ENCODE measurements at regions not wholly inside any gene's neighbourhood (a gene's known extent, or its start where the extent isn't known, plus 50 kb on each side); places are given as distances from the start of the nearest gene placed in this dataset.
A peak's percentile ranks its signal among the peaks of the same experiment; 100 is the strongest.

DNA sequence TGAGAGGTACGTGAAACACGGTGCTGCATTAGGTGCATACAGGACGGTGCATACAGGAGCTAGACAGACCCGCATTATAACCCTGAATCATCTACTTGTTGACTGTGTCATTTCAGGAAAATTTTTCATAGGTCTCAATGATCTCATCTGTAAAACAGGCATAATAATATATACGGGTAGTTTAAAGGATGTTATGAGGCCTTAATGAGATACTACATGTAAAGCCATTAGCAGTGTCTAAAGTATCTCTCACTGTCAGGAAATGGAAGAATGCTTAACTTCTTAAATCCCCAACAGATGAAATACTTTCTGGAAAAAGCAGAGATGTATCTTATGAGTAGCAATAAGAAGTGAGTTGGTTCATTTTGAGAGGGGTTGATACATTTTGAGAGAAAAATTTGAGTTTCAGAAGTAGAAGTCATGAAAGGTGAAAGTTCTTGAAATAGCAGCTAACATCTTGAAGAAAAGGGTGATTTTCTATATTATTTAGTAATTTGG lies 669.6 kb downstream of the PTPRC start:
- WGBS (ENCODE audit: extremely low coverage, insufficient coverage, insufficient read length) = no CpG with 5 or more reads among the region's 5 CpGs
- no peak overlapping the region for H3K9ac ChIP-seq (ENCODE audit: low read length)
- no peak overlapping the region for H4K12ac ChIP-seq (ENCODE audit: low read depth, low read length)
- H3K9me3 ChIP-seq (ENCODE audit: insufficient read depth, low read depth, low read length) = no peaks in the 10 kb centered on the region
- no peaks in the 10 kb centered on the region for H3K27me3 ChIP-seq (ENCODE audit: insufficient read depth, low read length)
- peak; percentile 50 to 88 for DNase-seq
- no peak overlapping the region for H3K4ac ChIP-seq (ENCODE audit: low read depth, low read length)
- H2BK12ac ChIP-seq (ENCODE audit: low read length) = no peak overlapping the region
- H2AK5ac ChIP-seq (ENCODE audit: low read length) = no peak overlapping the region
- no peaks in the 10 kb centered on the region for H3K4me1 ChIP-seq (ENCODE audit: control insufficient read depth in 1 of 2, insufficient read depth in 2 of 2, low read length in 2 of 2)
- H3K79me2 ChIP-seq (ENCODE audit: control insufficient read depth, insufficient read depth, low read length, poor library complexity) = no peaks in the 10 kb centered on the region
- H3K14ac ChIP-seq (ENCODE audit: low read length) = no peak overlapping the region
- H2AFZ ChIP-seq (ENCODE audit: insufficient read depth, low read length, poor library complexity) = no peak overlapping the region
- no peak overlapping the region for H3K18ac ChIP-seq (ENCODE audit: low read length)
- no peak overlapping the region for H2BK5ac ChIP-seq (ENCODE audit: low read depth, low read length, poor library complexity)
- H3K23ac ChIP-seq (ENCODE audit: low read length) = no peak overlapping the region
- no peak overlapping the region for H4K91ac ChIP-seq (ENCODE audit: low read depth, low read length)
- H4K8ac ChIP-seq (ENCODE audit: low read depth, low read length) = no peak overlapping the region
- H3K79me1 ChIP-seq (ENCODE audit: low read length) = no peaks in the 10 kb centered on the region
- no peak overlapping the region for H3K4me2 ChIP-seq (ENCODE audit: low read length)
- no peak overlapping the region for H2BK120ac ChIP-seq (ENCODE audit: insufficient read depth, low read length, poor library complexity)
- H3K36me3 ChIP-seq (ENCODE audit: control insufficient read depth in 1 of 2, insufficient read depth in 2 of 2, low read length in 2 of 2) = no peaks in the 10 kb centered on the region
- H3K27ac ChIP-seq (ENCODE audit: low read depth, low read length) = no peak overlapping the region
- H3K4me3 ChIP-seq (ENCODE audit: low read depth, low read length) = no peak overlapping the region

GRCh38 chr1:199310708-199311107 lies 671.9 kb downstream of the PTPRC start:
- no peaks in the 10 kb centered on the region for H3K4me1 ChIP-seq (ENCODE audit: control insufficient read depth in 1 of 2, insufficient read depth in 2 of 2, low read length in 2 of 2)
- H2BK12ac ChIP-seq (ENCODE audit: low read length) = no peak overlapping the region
- no peak overlapping the region for H3K14ac ChIP-seq (ENCODE audit: low read length)
- no peak overlapping the region for H4K91ac ChIP-seq (ENCODE audit: low read depth, low read length)
- no CpG with 5 or more reads among the region's 2 CpGs for WGBS (ENCODE audit: extremely low coverage, insufficient coverage, insufficient read length)
- no peaks in the 10 kb centered on the region for H3K79me1 ChIP-seq (ENCODE audit: low read length)
- no peak overlapping the region for H2AFZ ChIP-seq (ENCODE audit: insufficient read depth, low read length, poor library complexity)
- no peak overlapping the region for H3K27ac ChIP-seq (ENCODE audit: low read depth, low read length)
- H2BK5ac ChIP-seq (ENCODE audit: low read depth, low read length, poor library complexity) = no peak overlapping the region
- H3K18ac ChIP-seq (ENCODE audit: low read length) = no peak overlapping the region
- no peak overlapping the region for H3K4me2 ChIP-seq (ENCODE audit: low read length)
- no peak overlapping the region for H4K8ac ChIP-seq (ENCODE audit: low read depth, low read length)
- H3K23ac ChIP-seq (ENCODE audit: low read length) = no peak overlapping the region
- H4K12ac ChIP-seq (ENCODE audit: low read depth, low read length) = no peak overlapping the region
- no peaks in the 10 kb centered on the region for H3K9me3 ChIP-seq (ENCODE audit: insufficient read depth, low read depth, low read length)
- H3K79me2 ChIP-seq (ENCODE audit: control insufficient read depth, insufficient read depth, low read length, poor library complexity) = no peaks in the 10 kb centered on the region
- H3K9ac ChIP-seq (ENCODE audit: low read length) = no peak overlapping the region
- H3K4me3 ChIP-seq (ENCODE audit: low read depth, low read length) = no peak overlapping the region
- H3K4ac ChIP-seq (ENCODE audit: low read depth, low read length) = no peak overlapping the region
- H3K36me3 ChIP-seq (ENCODE audit: control insufficient read depth in 1 of 2, insufficient read depth in 2 of 2, low read length in 2 of 2) = no peaks in the 10 kb centered on the region
- DNase-seq = peak in 1 of 2 donors; percentile 29
- H2BK120ac ChIP-seq (ENCODE audit: insufficient read depth, low read length, poor library complexity) = no peak overlapping the region
- no peaks in the 10 kb centered on the region for H3K27me3 ChIP-seq (ENCODE audit: insufficient read depth, low read length)
- H2AK5ac ChIP-seq (ENCODE audit: low read length) = no peak overlapping the region

GRCh38 chr1:199311478-199312262 lies 672.8 kb downstream of the PTPRC start:
- no peak overlapping the region for H3K23ac ChIP-seq (ENCODE audit: low read length)
- no peaks in the 10 kb centered on the region for H3K36me3 ChIP-seq (ENCODE audit: control insufficient read depth in 1 of 2, insufficient read depth in 2 of 2, low read length in 2 of 2)
- H3K14ac ChIP-seq (ENCODE audit: low read length) = no peak overlapping the region
- no peak overlapping the region for H2AK5ac ChIP-seq (ENCODE audit: low read length)
- no peak overlapping the region for H2BK120ac ChIP-seq (ENCODE audit: insufficient read depth, low read length, poor library complexity)
- no peaks in the 10 kb centered on the region for H3K79me2 ChIP-seq (ENCODE audit: control insufficient read depth, insufficient read depth, low read length, poor library complexity)
- no peak overlapping the region for H3K27ac ChIP-seq (ENCODE audit: low read depth, low read length)
- H3K4me1 ChIP-seq (ENCODE audit: control insufficient read depth in 1 of 2, insufficient read depth in 2 of 2, low read length in 2 of 2) = no peaks in the 10 kb centered on the region
- no peak overlapping the region for H3K18ac ChIP-seq (ENCODE audit: low read length)
- no peaks in the 10 kb centered on the region for H3K79me1 ChIP-seq (ENCODE audit: low read length)
- no peak overlapping the region for H2BK12ac ChIP-seq (ENCODE audit: low read length)
- H3K9me3 ChIP-seq (ENCODE audit: insufficient read depth, low read depth, low read length) = no peaks in the 10 kb centered on the region
- no peak overlapping the region for H3K4me3 ChIP-seq (ENCODE audit: low read depth, low read length)
- no peaks in the 10 kb centered on the region for H3K27me3 ChIP-seq (ENCODE audit: insufficient read depth, low read length)
- H3K9ac ChIP-seq (ENCODE audit: low read length) = no peak overlapping the region
- H2BK5ac ChIP-seq (ENCODE audit: low read depth, low read length, poor library complexity) = no peak overlapping the region
- DNase-seq = no peak
- H4K91ac ChIP-seq (ENCODE audit: low read depth, low read length) = no peak overlapping the region
- H4K12ac ChIP-seq (ENCODE audit: low read depth, low read length) = no peak overlapping the region
- no peak overlapping the region for H4K8ac ChIP-seq (ENCODE audit: low read depth, low read length)
- no peak overlapping the region for H3K4ac ChIP-seq (ENCODE audit: low read depth, low read length)
- no peak overlapping the region for H3K4me2 ChIP-seq (ENCODE audit: low read length)
- H2AFZ ChIP-seq (ENCODE audit: insufficient read depth, low read length, poor library complexity) = no peak overlapping the region
- WGBS (ENCODE audit: extremely low coverage, insufficient coverage, insufficient read length) = no CpG with 5 or more reads among the region's 5 CpGs

- Histone ChIP-seq H3K23ac (ENCODE audit: low read length) (no peak overlapping the region), H3K4ac (ENCODE audit: low read depth, low read length) (no peak overlapping the region), H3K79me1 (ENCODE audit: low read length) (no peaks in the 10 kb centered on the region), H3K4me1 (ENCODE audit: control insufficient read depth in 1 of 2, insufficient read depth in 2 of 2, low read length in 2 of 2) (no peaks in the 10 kb centered on the region), H3K9me3 (ENCODE audit: insufficient read depth, low read depth, low read length) (no peaks in the 10 kb centered on the region), H3K79me2 (ENCODE audit: control insufficient read depth, insufficient read depth, low read length, poor library complexity) (no peaks in the 10 kb centered on the region), H3K4me3 (ENCODE audit: low read depth, low read length) (no peak overlapping the region), H2AFZ (ENCODE audit: insufficient read depth, low read length, poor library complexity) (no peak overlapping the region), H4K91ac (ENCODE audit: low read depth, low read length) (no peak overlapping the region), H3K9ac (ENCODE audit: low read length) (no peak overlapping the region), H3K36me3 (ENCODE audit: control insufficient read depth in 1 of 2, insufficient read depth in 2 of 2, low read length in 2 of 2) (no peaks in the 10 kb centered on the region), H4K12ac (ENCODE audit: low read depth, low read length) (no peak overlapping the region), H4K8ac (ENCODE audit: low read depth, low read length) (no peak overlapping the region), H3K27me3 (ENCODE audit: insufficient read depth, low read length) (no peaks in the 10 kb centered on the region), H2BK5ac (ENCODE audit: low read depth, low read length, poor library complexity) (no peak overlapping the region), H2AK5ac (ENCODE audit: low read length) (no peak overlapping the region), H2BK12ac (ENCODE audit: low read length) (no peak overlapping the region), H3K27ac (ENCODE audit: low read depth, low read length) (no peak overlapping the region), H2BK120ac (ENCODE audit: insufficient read depth, low read length, poor library complexity) (no peak overlapping the region), H3K4me2 (ENCODE audit: low read length) (no peak overlapping the region), H3K18ac (ENCODE audit: low read length) (no peak overlapping the region), H3K14ac (ENCODE audit: low read length) (no peak overlapping the region)
- no CpG with 5 or more reads among the region's 2 CpGs for WGBS (ENCODE audit: extremely low coverage, insufficient coverage, insufficient read length)
- DNase-seq = no peak
Measured at GRCh38 chr1:199312626-199313025, 673.8 kb downstream of the PTPRC start.

Data from trophoblast cell (in vitro differentiated cells and primary cell).